ENCODE measurements at regions not wholly inside any gene's neighbourhood (a gene's known extent, or its start where the extent isn't known, plus 50 kb on each side); places are given as distances from the start of the nearest gene placed in this dataset.

DNA sequence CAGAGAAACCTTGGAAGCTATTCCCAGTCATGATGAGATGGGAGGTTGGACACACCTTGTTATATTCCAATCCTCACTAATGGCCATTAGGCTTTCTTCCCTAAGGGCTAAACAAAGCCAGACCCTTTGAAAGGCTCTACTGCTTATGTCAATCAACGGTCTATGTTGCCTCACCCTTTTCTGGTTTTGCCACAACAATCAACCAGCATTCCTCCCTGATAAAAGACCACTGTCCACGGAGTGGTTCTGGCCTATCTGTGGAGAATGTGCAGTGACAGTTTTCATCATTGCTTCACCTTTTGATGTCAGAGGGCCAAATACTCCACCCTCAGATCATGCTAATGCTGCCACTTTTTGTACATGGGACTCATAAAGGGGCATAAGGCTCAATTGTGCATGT lies 913.4 kb downstream of the RPA4 start:
- no peak for TF ChIP-seq EZH2 (IDR thresholded peaks at IDR 0.05; ENCODE audit: low read length, missing control alignments)
- TF ChIP-seq, protein P1, sequence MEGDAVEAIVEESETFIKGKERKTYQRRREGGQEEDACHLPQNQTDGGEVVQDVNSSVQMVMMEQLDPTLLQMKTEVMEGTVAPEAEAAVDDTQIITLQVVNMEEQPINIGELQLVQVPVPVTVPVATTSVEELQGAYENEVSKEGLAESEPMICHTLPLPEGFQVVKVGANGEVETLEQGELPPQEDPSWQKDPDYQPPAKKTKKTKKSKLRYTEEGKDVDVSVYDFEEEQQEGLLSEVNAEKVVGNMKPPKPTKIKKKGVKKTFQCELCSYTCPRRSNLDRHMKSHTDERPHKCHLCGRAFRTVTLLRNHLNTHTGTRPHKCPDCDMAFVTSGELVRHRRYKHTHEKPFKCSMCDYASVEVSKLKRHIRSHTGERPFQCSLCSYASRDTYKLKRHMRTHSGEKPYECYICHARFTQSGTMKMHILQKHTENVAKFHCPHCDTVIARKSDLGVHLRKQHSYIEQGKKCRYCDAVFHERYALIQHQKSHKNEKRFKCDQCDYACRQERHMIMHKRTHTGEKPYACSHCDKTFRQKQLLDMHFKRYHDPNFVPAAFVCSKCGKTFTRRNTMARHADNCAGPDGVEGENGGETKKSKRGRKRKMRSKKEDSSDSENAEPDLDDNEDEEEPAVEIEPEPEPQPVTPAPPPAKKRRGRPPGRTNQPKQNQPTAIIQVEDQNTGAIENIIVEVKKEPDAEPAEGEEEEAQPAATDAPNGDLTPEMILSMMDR (conservative IDR thresholded peaks at IDR 0.05 in 1 of 2, IDR thresholded peaks at IDR 0.05 in 1 of 2; ENCODE audit: low read depth in 1 of 2, low read length in 2 of 2), result no peak
